ENCODE measurements at regions not wholly inside any gene's neighbourhood (a gene's known extent, or its start where the extent isn't known, plus 50 kb on each side); places are given as distances from the start of the nearest gene placed in this dataset.

- intact Hi-C loops (cut with micrococcal nuclease) = no loop called here
- no peak overlapping the region for H3K27ac ChIP-seq (replicated peaks)
- DNase-seq = no peak
- peaks cover 7% of the 10 kb centered on the region for H3K9me3 ChIP-seq (replicated peaks)
- H3K4me1 ChIP-seq = no peaks in the 10 kb centered on the region
- TF ChIP-seq CTCF (IDR thresholded peaks at IDR 0.05; ENCODE audit: borderline replicate concordance) = no peak
- H3K36me3 ChIP-seq = no peaks in the 10 kb centered on the region
- H3K4me3 ChIP-seq = no peak overlapping the region
- H3K27me3 ChIP-seq (ENCODE audit: low read depth) = no peaks in the 10 kb centered on the region
These were observed 482.7 kb downstream of the CCSER2 start for GRCh38 chr10:84811113-84811512.

GRCh38 chr10:84818961-84819360 lies 490.6 kb downstream of the CCSER2 start:
- Histone ChIP-seq H3K4me3 (no peak overlapping the region), H3K27ac (replicated peaks) (no peak overlapping the region), H3K4me1 (no peaks in the 10 kb centered on the region), H3K27me3 (ENCODE audit: low read depth) (no peaks in the 10 kb centered on the region), H3K9me3 (replicated peaks) (peaks cover 7% of the 10 kb centered on the region), H3K36me3 (no peaks in the 10 kb centered on the region)
- TF ChIP-seq CTCF (IDR thresholded peaks at IDR 0.05; ENCODE audit: borderline replicate concordance) = no peak
- DNase-seq = no peak
- intact Hi-C loops (cut with micrococcal nuclease) = no loop called here

- Histone ChIP-seq H3K4me1 (no peaks in the 10 kb centered on the region), H3K9me3 (replicated peaks) (no peaks in the 10 kb centered on the region), H3K27me3 (ENCODE audit: low read depth) (no peaks in the 10 kb centered on the region), H3K27ac (replicated peaks) (no peak overlapping the region), H3K4me3 (no peak overlapping the region), H3K36me3 (no peaks in the 10 kb centered on the region)
- intact Hi-C loops (cut with micrococcal nuclease) = no loop called here
- DNase-seq = no peak
- TF ChIP-seq CTCF (IDR thresholded peaks at IDR 0.05; ENCODE audit: borderline replicate concordance) = no peak
These were observed 491.7 kb downstream of the CCSER2 start for GRCh38 chr10:84820120-84820519.

- Histone ChIP-seq H3K36me3 (no peaks in the 10 kb centered on the region), H3K4me1 (no peaks in the 10 kb centered on the region), H3K27me3 (ENCODE audit: low read depth) (no peaks in the 10 kb centered on the region), H3K9me3 (replicated peaks) (no peaks in the 10 kb centered on the region), H3K4me3 (no peak overlapping the region), H3K27ac (replicated peaks) (no peak overlapping the region)
- no peak for DNase-seq
- no peak for TF ChIP-seq CTCF (IDR thresholded peaks at IDR 0.05; ENCODE audit: borderline replicate concordance)
- intact Hi-C loops (cut with micrococcal nuclease) = no loop called here
These were observed 492.2 kb downstream of the CCSER2 start for GRCh38 chr10:84820596-84820995.

- Histone ChIP-seq H3K9me3 (replicated peaks) (no peaks in the 10 kb centered on the region), H3K27me3 (ENCODE audit: low read depth) (no peaks in the 10 kb centered on the region), H3K4me1 (peaks cover 18% of the 10 kb centered on the region), H3K36me3 (no peaks in the 10 kb centered on the region), H3K4me3 (no peak overlapping the region), H3K27ac (replicated peaks) (no peak overlapping the region)
- no peak for TF ChIP-seq CTCF (IDR thresholded peaks at IDR 0.05; ENCODE audit: borderline replicate concordance)
- no peak for DNase-seq
- intact Hi-C loops (cut with micrococcal nuclease) = no loop called here
These were observed 494.7 kb downstream of the CCSER2 start for GRCh38 chr10:84822931-84823630.

Measured in left ventricle myocardium inferior (tissue), 1 donor.